ENCODE measurements at regions not wholly inside any gene's neighbourhood (a gene's known extent, or its start where the extent isn't known, plus 50 kb on each side); places are given as distances from the start of the nearest gene placed in this dataset.

DNA sequence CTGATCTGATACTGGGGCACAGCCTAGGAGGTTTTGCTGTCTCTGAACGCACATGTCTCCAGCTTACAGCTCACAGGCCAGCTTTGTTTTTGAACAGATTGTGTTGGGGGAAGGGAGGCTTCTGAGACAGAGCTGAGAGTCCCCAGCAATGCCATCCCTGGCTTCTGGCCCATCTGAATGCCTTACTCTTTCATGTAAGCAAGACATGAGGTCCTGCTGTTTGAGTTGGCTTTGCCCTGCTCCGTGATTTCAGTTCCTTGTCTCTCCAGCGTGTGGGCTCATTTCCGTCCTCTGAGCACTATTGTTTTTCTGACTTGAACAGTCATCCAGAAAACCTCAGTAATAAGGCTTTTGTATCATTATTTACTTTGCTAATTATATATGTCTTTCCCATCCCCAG, 194.9 kb upstream of the TNP1 start:
- Histone ChIP-seq H3K36me3 (ENCODE audit: control insufficient read depth, insufficient read depth, low read length) (no peaks in the 10 kb centered on the region), H3K79me2 (ENCODE audit: control insufficient read depth, insufficient read depth, low read length) (no peaks in the 10 kb centered on the region)
- no CpG with 5 or more reads among the region's 4 CpGs for WGBS (ENCODE audit: extremely low coverage, insufficient coverage, low lambda C conversion rate)

DNA sequence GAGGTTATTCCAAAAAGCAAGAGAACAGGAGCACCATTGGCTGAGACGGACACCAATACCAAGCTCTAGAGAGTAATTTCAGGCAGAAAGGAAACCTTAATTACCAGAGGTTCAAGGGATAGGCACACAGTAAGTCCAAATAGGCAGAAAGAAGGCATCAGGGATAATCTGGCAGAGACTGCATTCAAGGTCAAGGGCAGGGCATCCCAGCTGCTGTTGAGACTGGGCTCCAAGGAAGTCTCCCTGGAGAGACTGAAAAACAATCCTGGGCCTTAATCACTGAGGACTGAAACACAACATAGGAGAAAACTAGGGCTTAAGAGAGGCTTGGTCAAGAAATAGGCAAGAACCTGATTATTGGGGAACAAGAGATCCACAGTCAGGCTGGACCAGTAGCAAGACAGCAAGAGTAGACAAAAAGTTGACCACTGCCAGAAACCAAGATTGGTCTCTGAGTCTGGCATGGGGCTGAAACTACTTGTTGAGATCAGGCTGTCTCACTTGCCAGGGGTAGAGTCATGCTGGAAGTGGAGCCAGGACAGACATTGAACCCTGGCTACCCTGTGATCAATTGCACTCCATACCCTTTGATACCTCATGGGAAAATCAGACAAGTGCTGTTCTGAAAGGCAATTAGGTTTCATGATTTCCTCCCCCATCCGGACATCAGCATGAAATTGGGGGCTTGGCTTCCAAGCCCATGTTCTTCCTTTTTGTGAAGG, 193.2 kb upstream of the TNP1 start:
- no peaks in the 10 kb centered on the region for H3K27me3 ChIP-seq (ENCODE audit: insufficient read depth, low read length, poor library complexity)
- DNase-seq, result no peak
- WGBS (ENCODE audit: extremely low coverage, insufficient coverage, low lambda C conversion rate), result no CpG with 5 or more reads among the region's 2 CpGs
- no peak overlapping the region for H3K18ac ChIP-seq (ENCODE audit: low read length)
- no peaks in the 10 kb centered on the region for H3K79me1 ChIP-seq (ENCODE audit: low read length)
- no peak overlapping the region for H3K23ac ChIP-seq (ENCODE audit: low read length)
- no peaks in the 10 kb centered on the region for H3K36me3 ChIP-seq (ENCODE audit: control insufficient read depth, insufficient read depth, low read length)
- no peak overlapping the region for H3K56ac ChIP-seq (ENCODE audit: low read length)
- H3K4me1 ChIP-seq (ENCODE audit: control insufficient read depth, low read depth, low read length), result no peaks in the 10 kb centered on the region
- no peak overlapping the region for H3K4me3 ChIP-seq (ENCODE audit: low read length)
- no peak overlapping the region for H2AK5ac ChIP-seq (ENCODE audit: low read length)
- no peak overlapping the region for H2BK15ac ChIP-seq (replicated peaks; ENCODE audit: low read depth)
- no peak overlapping the region for H4K8ac ChIP-seq (ENCODE audit: low read depth, low read length)
- H3K4me2 ChIP-seq (ENCODE audit: low read length), result no peak overlapping the region
- no peak overlapping the region for H3K27ac ChIP-seq (ENCODE audit: low read depth, low read length)
- no peak overlapping the region for H3K9ac ChIP-seq (ENCODE audit: low read length)
- no peak overlapping the region for H4K5ac ChIP-seq (ENCODE audit: low read length)
- no peak overlapping the region for H2BK5ac ChIP-seq (ENCODE audit: low read length)
- no peak overlapping the region for H2BK120ac ChIP-seq (ENCODE audit: low read depth, low read length)
- no peaks in the 10 kb centered on the region for H3K79me2 ChIP-seq (ENCODE audit: control insufficient read depth, insufficient read depth, low read length)
- no peak overlapping the region for H3K4ac ChIP-seq (ENCODE audit: low read depth, low read length)

More for the DNA sequence above, 194.9 kb upstream of the TNP1 start:
- Histone ChIP-seq H3K18ac (ENCODE audit: low read length) (no peak overlapping the region), H2BK5ac (ENCODE audit: low read length) (no peak overlapping the region), H2AK5ac (ENCODE audit: low read length) (no peak overlapping the region), H4K5ac (ENCODE audit: low read length) (no peak overlapping the region), H3K9ac (ENCODE audit: low read length) (no peak overlapping the region), H3K27me3 (ENCODE audit: insufficient read depth, low read length, poor library complexity) (no peaks in the 10 kb centered on the region), H3K4me1 (ENCODE audit: control insufficient read depth, low read depth, low read length) (no peaks in the 10 kb centered on the region), H2BK120ac (ENCODE audit: low read depth, low read length) (no peak overlapping the region), H3K27ac (ENCODE audit: low read depth, low read length) (no peak overlapping the region), H3K56ac (ENCODE audit: low read length) (no peak overlapping the region), H3K4ac (ENCODE audit: low read depth, low read length) (no peak overlapping the region), H2BK15ac (replicated peaks; ENCODE audit: low read depth) (no peak overlapping the region), H4K8ac (ENCODE audit: low read depth, low read length) (no peak overlapping the region), H3K23ac (ENCODE audit: low read length) (no peak overlapping the region), H3K79me1 (ENCODE audit: low read length) (no peaks in the 10 kb centered on the region), H3K4me2 (ENCODE audit: low read length) (no peak overlapping the region), H3K4me3 (ENCODE audit: low read length) (no peak overlapping the region)
- DNase-seq, result no peak

DNA sequence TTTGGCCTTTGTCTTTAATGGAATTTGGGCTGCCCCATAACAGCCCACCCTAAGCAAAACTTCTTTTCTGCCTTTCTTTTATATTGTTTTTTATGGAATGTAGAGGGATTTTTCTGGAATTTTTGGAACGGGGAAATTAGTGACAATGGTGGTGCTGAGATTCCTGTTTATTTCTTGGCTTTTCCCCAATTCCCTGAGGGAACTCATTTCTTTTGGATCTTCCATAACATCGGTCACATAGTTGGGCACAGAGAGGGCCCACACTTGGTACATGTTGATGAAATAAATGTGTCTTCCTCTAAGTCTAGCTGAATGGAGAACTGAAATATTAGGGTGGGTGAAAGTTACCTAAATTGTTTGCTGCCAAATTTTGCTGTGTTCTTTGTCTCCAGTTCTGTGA, 191.6 kb upstream of the TNP1 start:
- no peak overlapping the region for H3K4me2 ChIP-seq (ENCODE audit: low read length)
- H2BK15ac ChIP-seq (replicated peaks; ENCODE audit: low read depth), result no peak overlapping the region
- H3K4me1 ChIP-seq (ENCODE audit: control insufficient read depth, low read depth, low read length), result no peaks in the 10 kb centered on the region
- no peaks in the 10 kb centered on the region for H3K27me3 ChIP-seq (ENCODE audit: insufficient read depth, low read length, poor library complexity)
- no peak overlapping the region for H4K8ac ChIP-seq (ENCODE audit: low read depth, low read length)
- H3K18ac ChIP-seq (ENCODE audit: low read length), result no peak overlapping the region
- no peak overlapping the region for H2BK5ac ChIP-seq (ENCODE audit: low read length)
- DNase-seq, result no peak
- H4K5ac ChIP-seq (ENCODE audit: low read length), result no peak overlapping the region
- H2BK120ac ChIP-seq (ENCODE audit: low read depth, low read length), result no peak overlapping the region
- H3K4me3 ChIP-seq (ENCODE audit: low read length), result no peak overlapping the region
- no CpG with 5 or more reads among the region's 2 CpGs for WGBS (ENCODE audit: extremely low coverage, insufficient coverage, low lambda C conversion rate)
- no peak overlapping the region for H3K56ac ChIP-seq (ENCODE audit: low read length)
- no peaks in the 10 kb centered on the region for H3K79me1 ChIP-seq (ENCODE audit: low read length)
- H2AK5ac ChIP-seq (ENCODE audit: low read length), result no peak overlapping the region
- no peak overlapping the region for H3K9ac ChIP-seq (ENCODE audit: low read length)
- no peak overlapping the region for H3K27ac ChIP-seq (ENCODE audit: low read depth, low read length)
- H3K23ac ChIP-seq (ENCODE audit: low read length), result no peak overlapping the region
- no peaks in the 10 kb centered on the region for H3K79me2 ChIP-seq (ENCODE audit: control insufficient read depth, insufficient read depth, low read length)
- no peaks in the 10 kb centered on the region for H3K36me3 ChIP-seq (ENCODE audit: control insufficient read depth, insufficient read depth, low read length)
- no peak overlapping the region for H3K4ac ChIP-seq (ENCODE audit: low read depth, low read length)

DNA sequence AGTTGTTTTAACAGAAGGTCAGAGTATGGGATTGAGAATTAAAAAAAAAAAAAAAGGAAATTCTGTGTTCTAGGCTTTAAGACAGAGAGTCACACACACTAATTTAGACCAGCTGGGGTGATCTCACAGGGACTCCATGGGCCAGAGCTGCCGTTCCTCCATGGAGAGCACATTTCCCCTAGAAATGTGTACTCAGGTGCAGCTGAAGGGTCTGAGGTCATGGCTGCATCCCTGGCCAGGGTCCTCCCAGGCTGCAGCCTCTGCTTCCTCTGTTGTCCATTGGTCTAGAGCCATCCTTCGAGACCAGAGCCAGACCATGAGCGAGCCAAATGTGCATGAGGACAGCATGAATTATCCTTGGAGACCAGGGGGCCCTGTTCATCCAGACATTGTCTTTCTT, 190.1 kb upstream of the TNP1 start:
- H3K27me3 ChIP-seq (ENCODE audit: insufficient read depth, low read length, poor library complexity), result no peaks in the 10 kb centered on the region
- H2BK15ac ChIP-seq (replicated peaks; ENCODE audit: low read depth), result no peak overlapping the region
- H3K4ac ChIP-seq (ENCODE audit: low read depth, low read length), result no peak overlapping the region
- H3K18ac ChIP-seq (ENCODE audit: low read length), result no peak overlapping the region
- no peaks in the 10 kb centered on the region for H3K79me1 ChIP-seq (ENCODE audit: low read length)
- no peaks in the 10 kb centered on the region for H3K36me3 ChIP-seq (ENCODE audit: control insufficient read depth, insufficient read depth, low read length)
- DNase-seq, result no peak
- H3K4me2 ChIP-seq (ENCODE audit: low read length), result no peak overlapping the region
- no peak overlapping the region for H3K56ac ChIP-seq (ENCODE audit: low read length)
- H2BK5ac ChIP-seq (ENCODE audit: low read length), result no peak overlapping the region
- H4K8ac ChIP-seq (ENCODE audit: low read depth, low read length), result no peak overlapping the region
- no peak overlapping the region for H2BK120ac ChIP-seq (ENCODE audit: low read depth, low read length)
- no peak overlapping the region for H4K5ac ChIP-seq (ENCODE audit: low read length)
- no peaks in the 10 kb centered on the region for H3K79me2 ChIP-seq (ENCODE audit: control insufficient read depth, insufficient read depth, low read length)
- H2AK5ac ChIP-seq (ENCODE audit: low read length), result no peak overlapping the region
- no CpG with 5 or more reads among the region's 3 CpGs for WGBS (ENCODE audit: extremely low coverage, insufficient coverage, low lambda C conversion rate)
- H3K9ac ChIP-seq (ENCODE audit: low read length), result no peak overlapping the region
- H3K23ac ChIP-seq (ENCODE audit: low read length), result no peak overlapping the region
- H3K4me1 ChIP-seq (ENCODE audit: control insufficient read depth, low read depth, low read length), result no peaks in the 10 kb centered on the region
- H3K27ac ChIP-seq (ENCODE audit: low read depth, low read length), result no peak overlapping the region
- H3K4me3 ChIP-seq (ENCODE audit: low read length), result no peak overlapping the region

DNA sequence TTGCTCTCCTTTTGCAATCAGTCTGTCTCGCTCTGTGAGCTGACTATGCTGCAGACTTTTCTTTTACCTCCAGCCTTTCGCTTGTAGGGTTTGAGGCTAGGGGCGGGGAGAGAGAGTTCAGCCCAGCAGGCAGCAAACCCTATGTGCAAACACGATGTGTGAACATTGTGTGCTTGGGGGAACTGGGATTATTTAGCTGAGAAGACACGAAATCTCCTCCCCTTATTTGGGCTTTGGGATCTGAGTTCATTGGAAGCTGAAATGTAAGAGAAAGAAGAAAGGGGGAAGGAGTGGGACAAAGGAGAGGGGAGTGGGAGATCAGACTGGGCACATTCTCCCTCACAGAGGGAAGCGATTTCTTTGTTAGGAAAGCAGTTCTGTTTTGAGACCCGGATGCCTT, 189.6 kb upstream of the TNP1 start:
- WGBS (ENCODE audit: extremely low coverage, insufficient coverage, low lambda C conversion rate), result no CpG with 5 or more reads among the region's 7 CpGs
- H3K4me3 ChIP-seq (ENCODE audit: low read length), result no peak overlapping the region

DNA sequence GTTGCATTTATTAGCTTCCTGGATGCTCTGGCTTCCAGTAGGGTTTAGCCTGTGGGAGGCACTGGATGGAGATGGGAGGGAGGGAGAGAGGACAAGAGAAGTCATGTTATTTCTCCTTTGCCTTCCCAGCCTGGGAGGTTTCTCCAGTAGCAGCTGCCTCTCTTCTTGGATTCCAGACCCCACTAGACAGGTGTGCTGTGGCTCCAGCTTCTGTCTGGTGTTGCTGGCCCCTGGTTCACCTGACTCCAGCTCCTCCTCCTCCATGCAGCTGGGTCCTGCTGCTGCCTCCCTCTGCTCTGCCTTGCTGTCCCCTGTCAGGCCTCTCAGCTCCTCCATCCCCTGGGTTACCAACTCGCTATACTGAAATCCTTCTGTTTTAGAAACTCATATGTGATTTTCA, 188.9 kb upstream of the TNP1 start:
- Histone ChIP-seq H3K36me3 (ENCODE audit: control insufficient read depth, insufficient read depth, low read length) (no peaks in the 10 kb centered on the region), H3K27ac (ENCODE audit: low read depth, low read length) (no peak overlapping the region), H3K56ac (ENCODE audit: low read length) (no peak overlapping the region), H3K23ac (ENCODE audit: low read length) (no peak overlapping the region), H4K5ac (ENCODE audit: low read length) (no peak overlapping the region), H2AK5ac (ENCODE audit: low read length) (no peak overlapping the region), H2BK5ac (ENCODE audit: low read length) (no peak overlapping the region), H2BK120ac (ENCODE audit: low read depth, low read length) (no peak overlapping the region), H3K9ac (ENCODE audit: low read length) (no peak overlapping the region), H4K8ac (ENCODE audit: low read depth, low read length) (no peak overlapping the region), H3K4me2 (ENCODE audit: low read length) (no peak overlapping the region), H2BK15ac (replicated peaks; ENCODE audit: low read depth) (no peak overlapping the region), H3K4me1 (ENCODE audit: control insufficient read depth, low read depth, low read length) (no peaks in the 10 kb centered on the region), H3K4me3 (ENCODE audit: low read length) (no peak overlapping the region), H3K79me2 (ENCODE audit: control insufficient read depth, insufficient read depth, low read length) (no peaks in the 10 kb centered on the region), H3K27me3 (ENCODE audit: insufficient read depth, low read length, poor library complexity) (no peaks in the 10 kb centered on the region), H3K79me1 (ENCODE audit: low read length) (no peaks in the 10 kb centered on the region), H3K4ac (ENCODE audit: low read depth, low read length) (no peak overlapping the region), H3K18ac (ENCODE audit: low read length) (no peak overlapping the region)
- WGBS (ENCODE audit: extremely low coverage, insufficient coverage, low lambda C conversion rate), result no CpG with 5 or more reads among the region's 1 CpG
- no peak for DNase-seq

More for the DNA sequence above, 189.6 kb upstream of the TNP1 start:
- Histone ChIP-seq H3K18ac (ENCODE audit: low read length) (no peak overlapping the region), H3K79me1 (ENCODE audit: low read length) (no peaks in the 10 kb centered on the region), H3K9ac (ENCODE audit: low read length) (no peak overlapping the region), H3K56ac (ENCODE audit: low read length) (no peak overlapping the region), H3K27me3 (ENCODE audit: insufficient read depth, low read length, poor library complexity) (no peaks in the 10 kb centered on the region), H4K8ac (ENCODE audit: low read depth, low read length) (no peak overlapping the region), H3K79me2 (ENCODE audit: control insufficient read depth, insufficient read depth, low read length) (no peaks in the 10 kb centered on the region), H3K4ac (ENCODE audit: low read depth, low read length) (no peak overlapping the region), H3K4me2 (ENCODE audit: low read length) (no peak overlapping the region), H4K5ac (ENCODE audit: low read length) (no peak overlapping the region), H2BK5ac (ENCODE audit: low read length) (no peak overlapping the region), H3K23ac (ENCODE audit: low read length) (no peak overlapping the region), H2BK120ac (ENCODE audit: low read depth, low read length) (no peak overlapping the region), H2BK15ac (replicated peaks; ENCODE audit: low read depth) (no peak overlapping the region), H3K36me3 (ENCODE audit: control insufficient read depth, insufficient read depth, low read length) (no peaks in the 10 kb centered on the region), H2AK5ac (ENCODE audit: low read length) (no peak overlapping the region), H3K4me1 (ENCODE audit: control insufficient read depth, low read depth, low read length) (no peaks in the 10 kb centered on the region), H3K27ac (ENCODE audit: low read depth, low read length) (no peak overlapping the region)
- no peak for DNase-seq
